Calu3 (cell line): ENCODE measurements at regions not wholly inside any gene's neighbourhood (a gene's known extent, or its start where the extent isn't known, plus 50 kb on each side); places are given as distances from the start of the nearest gene placed in this dataset.

Experiments used
- BruUV-seq: library from RNA; stranded (reverse); fragments of 400-500 nt; replicated peaks from 2 replicates; lab custom pipeline; 2021; lab: Mats Ljungman, UMichigan
- CTCF ChIA-PET: fragments of 300-600 bp; sonication (Branson Sonifier 250); formaldehyde crosslinking; loops from one replicate; lab custom pipeline; 2022; ENCODE audit warnings: antibody characterized with exemption; lab: Charles Lee
- DNase-seq: peaks from one replicate; pipeline ENCODE4 v3.0.0; 2022
- H3K27ac Mint-ChIP-seq: one replicate; pipeline ENCODE4 v1.8.0; 2022; ENCODE audit warnings: mixed read lengths; ENCODE audit not compliant: unreplicated experiment
- H3K27me3 Mint-ChIP-seq: one replicate; pipeline ENCODE4 v1.8.0; 2022; ENCODE audit warnings: mixed read lengths; ENCODE audit not compliant: unreplicated experiment
- H3K36me3 Mint-ChIP-seq: one replicate; pipeline ENCODE4 v1.8.0; 2022; ENCODE audit warnings: mild to moderate bottlenecking, moderate library complexity, mixed read lengths; ENCODE audit not compliant: insufficient read depth, unreplicated experiment
- H3K4me1 Mint-ChIP-seq: one replicate; pipeline ENCODE4 v1.8.0; 2022; ENCODE audit warnings: mild to moderate bottlenecking, low read depth, mixed read lengths; ENCODE audit not compliant: unreplicated experiment
- H3K4me3 Mint-ChIP-seq: one replicate; pipeline ENCODE4 v1.8.0; 2022; ENCODE audit warnings: mild to moderate bottlenecking, low read depth, moderate library complexity, mixed read lengths; ENCODE audit not compliant: unreplicated experiment
- H3K9me3 Mint-ChIP-seq: one replicate; pipeline ENCODE4 v1.8.0; 2022; ENCODE audit warnings: low read depth, mixed read lengths; ENCODE audit not compliant: unreplicated experiment
- intact Hi-C: fragments of 100-400 bp; cut with micrococcal nuclease; formaldehyde crosslinking; loops from one replicate; pipeline ENCODE4 v1.10.0; 2022; ENCODE audit not compliant: unreplicated experiment
- TF ChIP-seq, protein P1 (sequence below): fragments of 200-600 bp; IDR thresholded peaks from one replicate; pipeline ENCODE4 v1.8.0; 2022; ENCODE audit warnings: antibody characterized with exemption; ENCODE audit not compliant: unreplicated experiment

DNA sequence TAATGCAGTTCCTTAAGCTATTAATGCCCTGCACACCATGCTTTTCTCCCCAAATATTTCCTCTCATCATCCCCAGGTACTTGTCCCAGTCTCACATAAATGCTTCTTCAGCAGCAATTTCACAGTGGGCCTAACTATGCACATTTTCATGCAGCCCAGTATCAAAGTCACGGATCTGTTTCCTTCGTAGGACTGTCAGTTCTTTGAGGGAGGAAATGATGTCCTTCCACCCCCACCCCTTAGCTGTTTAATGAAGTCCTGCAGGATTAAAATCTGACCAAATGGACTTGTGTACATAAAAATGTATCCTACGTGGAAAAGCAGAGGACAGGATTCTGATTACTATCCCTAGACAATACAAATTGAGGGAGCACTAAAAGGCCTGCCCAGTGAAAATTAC lies 68.6 kb upstream of the ARGLU1 start:
- H3K27me3 Mint-ChIP-seq = no peaks in the 10 kb centered on the region

DNA sequence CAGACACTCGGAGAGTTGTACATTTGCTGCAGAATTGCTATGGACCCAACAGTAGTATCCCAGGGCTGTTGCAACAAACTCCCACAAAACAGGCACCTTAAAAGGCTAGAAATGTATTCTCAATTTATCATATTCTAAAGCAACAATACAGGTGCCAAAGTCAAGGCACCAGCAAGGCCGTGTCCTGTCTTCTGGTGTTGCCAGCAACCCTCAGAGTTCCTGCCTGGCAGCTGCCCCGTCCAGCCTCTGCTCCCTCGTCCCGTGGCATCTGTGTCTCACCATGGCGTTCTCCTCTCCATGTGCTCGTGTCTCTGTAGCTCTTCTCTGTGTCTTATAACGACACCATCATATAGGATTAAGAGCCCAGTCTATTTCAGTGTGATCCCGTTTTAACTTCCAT lies 67.7 kb upstream of the ARGLU1 start:
- Mint-ChIP-seq H3K9me3 (no peaks in the 10 kb centered on the region), H3K27ac (no peak overlapping the region), H3K36me3 (no peaks in the 10 kb centered on the region), H3K4me1 (no peaks in the 10 kb centered on the region), H3K4me3 (no peak overlapping the region), H3K27me3 (no peaks in the 10 kb centered on the region)
- BruUV-seq = no TSS peak
- CTCF ChIA-PET = no interaction called here
- intact Hi-C loops = no loop called here
- TF ChIP-seq, protein P1, sequence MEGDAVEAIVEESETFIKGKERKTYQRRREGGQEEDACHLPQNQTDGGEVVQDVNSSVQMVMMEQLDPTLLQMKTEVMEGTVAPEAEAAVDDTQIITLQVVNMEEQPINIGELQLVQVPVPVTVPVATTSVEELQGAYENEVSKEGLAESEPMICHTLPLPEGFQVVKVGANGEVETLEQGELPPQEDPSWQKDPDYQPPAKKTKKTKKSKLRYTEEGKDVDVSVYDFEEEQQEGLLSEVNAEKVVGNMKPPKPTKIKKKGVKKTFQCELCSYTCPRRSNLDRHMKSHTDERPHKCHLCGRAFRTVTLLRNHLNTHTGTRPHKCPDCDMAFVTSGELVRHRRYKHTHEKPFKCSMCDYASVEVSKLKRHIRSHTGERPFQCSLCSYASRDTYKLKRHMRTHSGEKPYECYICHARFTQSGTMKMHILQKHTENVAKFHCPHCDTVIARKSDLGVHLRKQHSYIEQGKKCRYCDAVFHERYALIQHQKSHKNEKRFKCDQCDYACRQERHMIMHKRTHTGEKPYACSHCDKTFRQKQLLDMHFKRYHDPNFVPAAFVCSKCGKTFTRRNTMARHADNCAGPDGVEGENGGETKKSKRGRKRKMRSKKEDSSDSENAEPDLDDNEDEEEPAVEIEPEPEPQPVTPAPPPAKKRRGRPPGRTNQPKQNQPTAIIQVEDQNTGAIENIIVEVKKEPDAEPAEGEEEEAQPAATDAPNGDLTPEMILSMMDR = no peak
- DNase-seq = no peak

More for the DNA sequence above, 68.6 kb upstream of the ARGLU1 start:
- H3K9me3 Mint-ChIP-seq = no peaks in the 10 kb centered on the region
- no peak overlapping the region for H3K27ac Mint-ChIP-seq
- no peak for DNase-seq
- CTCF ChIA-PET = no interaction called here
- TF ChIP-seq, protein P1 = no peak
- no peak overlapping the region for H3K4me3 Mint-ChIP-seq
- H3K36me3 Mint-ChIP-seq = no peaks in the 10 kb centered on the region
- intact Hi-C loops = no loop called here
- H3K4me1 Mint-ChIP-seq = no peaks in the 10 kb centered on the region
- no TSS peak for BruUV-seq

DNA sequence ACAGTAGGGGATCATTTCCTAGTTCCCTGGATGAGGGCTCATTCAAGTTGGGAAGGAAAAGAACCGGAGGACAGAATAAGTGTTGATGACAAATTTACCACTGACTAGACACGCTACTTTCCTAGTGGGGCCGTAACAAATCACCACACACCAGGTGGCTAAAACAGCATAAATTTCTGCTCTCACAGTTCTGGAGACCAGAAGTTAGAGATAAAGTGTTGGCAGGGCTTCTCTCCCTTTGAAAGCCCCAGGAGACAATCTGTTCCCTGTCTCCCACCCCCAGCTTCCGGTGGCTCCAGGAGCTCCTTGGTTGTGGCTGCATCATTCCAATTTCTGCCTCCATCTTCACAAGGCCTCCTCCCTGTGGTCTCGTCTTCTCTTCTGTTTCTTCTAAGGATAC lies 65.4 kb upstream of the ARGLU1 start:
- no peak for DNase-seq
- no peaks in the 10 kb centered on the region for H3K9me3 Mint-ChIP-seq
- CTCF ChIA-PET = no interaction called here
- no peaks in the 10 kb centered on the region for H3K27me3 Mint-ChIP-seq
- H3K36me3 Mint-ChIP-seq = no peaks in the 10 kb centered on the region
- H3K4me1 Mint-ChIP-seq = no peaks in the 10 kb centered on the region
- H3K27ac Mint-ChIP-seq = no peak overlapping the region
- no peak overlapping the region for H3K4me3 Mint-ChIP-seq
- TF ChIP-seq, protein P1 = no peak
- intact Hi-C loops = no loop called here
- BruUV-seq = no TSS peak

DNA sequence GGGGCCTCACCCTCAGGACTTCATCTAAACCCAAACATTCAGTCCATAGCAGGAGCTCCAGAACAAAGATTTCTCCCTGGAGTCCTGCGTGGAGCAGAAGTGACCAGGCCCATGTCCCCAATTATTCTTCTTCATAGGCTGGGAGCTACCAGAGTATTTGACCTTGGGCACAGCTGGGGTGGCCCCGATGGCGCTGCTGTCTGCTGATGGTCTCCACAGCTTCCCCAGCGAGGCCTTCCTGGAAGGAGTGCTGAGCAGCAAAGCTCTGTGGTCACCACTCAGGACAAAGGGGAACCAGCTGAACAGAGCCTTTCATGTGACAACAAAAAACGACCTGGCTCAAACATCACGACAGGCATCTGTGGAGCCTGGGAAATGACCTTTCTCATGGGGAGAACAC lies 62.7 kb upstream of the ARGLU1 start:
- no peaks in the 10 kb centered on the region for H3K9me3 Mint-ChIP-seq
- no peaks in the 10 kb centered on the region for H3K36me3 Mint-ChIP-seq
- no peak overlapping the region for H3K27ac Mint-ChIP-seq
- no peaks in the 10 kb centered on the region for H3K27me3 Mint-ChIP-seq
- DNase-seq = no peak
- TF ChIP-seq, protein P1 = no peak
- CTCF ChIA-PET = no interaction called here
- no TSS peak for BruUV-seq
- H3K4me3 Mint-ChIP-seq = no peak overlapping the region
- no peaks in the 10 kb centered on the region for H3K4me1 Mint-ChIP-seq
- intact Hi-C loops = no loop called here
